ENCODE measurements at regions not wholly inside any gene's neighbourhood (a gene's known extent, or its start where the extent isn't known, plus 50 kb on each side); places are given as distances from the start of the nearest gene placed in this dataset.

- TF ChIP-seq CTCF (IDR thresholded peaks at IDR 0.05): no peak
- TF ChIP-seq POLR2A (IDR thresholded peaks at IDR 0.05): no peak
Measured at GRCh38 chr4:27288496-27288895, 427.9 kb downstream of the STIM2 start.

Measured in lower leg skin (tissue), 3 donors.